Activated T-cell treated with anti-CD3 and anti-CD28 coated beads, Interleukin-2, amount 50 U/mL, for 48 hours (primary cell): ENCODE measurements at regions not wholly inside any gene's neighbourhood (a gene's known extent, or its start where the extent isn't known, plus 50 kb on each side); places are given as distances from the start of the nearest gene placed in this dataset.
"Not testable (repeated sequence)": the region's sequence is repeated elsewhere in the genome, so short reads cannot be mapped to it uniquely, and the experiment has no call there.

Experiments
- DNase-seq, 2 experiments: peaks; one replicate each; pipeline ENCODE4 v3.0.0-alpha.2; 2020

DNA sequence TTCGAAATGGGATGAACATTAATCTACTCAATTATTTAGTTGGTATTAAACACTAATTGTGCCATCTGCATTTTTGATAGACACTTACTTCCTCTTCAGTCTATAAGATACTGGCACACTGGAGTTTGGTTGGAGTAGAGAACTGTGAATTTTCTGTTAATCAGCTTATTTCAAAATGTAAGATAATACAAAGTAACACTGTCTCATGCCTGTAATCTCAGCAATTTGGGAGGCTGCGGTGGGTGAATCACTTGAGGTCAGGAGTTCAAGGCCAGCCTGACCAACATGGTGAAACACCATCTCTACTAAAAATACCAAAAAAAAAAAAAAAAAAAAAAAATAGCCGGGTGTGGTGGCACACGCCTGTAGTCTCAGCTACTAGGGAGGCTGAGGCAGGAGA is 440.2 kb upstream of the NUDT12 start:
- not testable (repeated sequence) for DNase-seq

DNA sequence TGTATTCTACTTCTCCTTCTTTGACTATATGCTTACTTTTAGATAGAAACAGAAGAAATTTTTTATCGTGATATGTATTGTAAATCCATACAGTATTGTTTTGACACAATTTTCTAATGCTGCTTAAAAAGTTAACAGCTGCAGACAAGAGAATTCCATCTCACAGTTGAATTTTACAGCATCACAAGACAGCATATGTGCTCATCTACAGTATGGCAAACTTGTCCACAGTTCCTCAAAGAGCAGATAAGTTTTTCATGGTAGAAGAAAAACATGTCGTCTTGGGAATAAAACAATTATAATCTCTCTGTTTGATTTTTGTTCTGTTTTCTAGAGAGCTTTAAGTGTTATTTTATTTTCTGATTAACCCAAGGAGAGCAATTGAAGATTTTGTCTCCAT is 438.5 kb upstream of the NUDT12 start:
- DNase-seq = no peak

DNA sequence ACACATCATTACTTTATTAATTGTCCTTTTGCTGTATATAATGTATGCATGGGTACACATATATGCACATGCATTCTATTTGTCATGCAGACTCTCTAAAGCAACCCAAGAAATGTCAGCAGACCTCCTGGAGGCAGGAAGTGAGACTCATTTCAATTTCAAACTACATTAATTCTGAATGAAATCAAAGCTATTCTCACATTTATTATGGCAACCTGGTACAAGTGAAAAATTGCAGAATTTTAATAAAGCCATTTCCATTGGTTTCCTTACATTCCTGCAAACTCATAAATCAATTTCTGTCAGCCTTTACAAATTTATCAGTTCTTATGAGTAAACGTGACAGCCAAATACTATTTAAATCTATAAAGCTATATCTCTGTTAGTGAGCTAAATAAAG is 430.4 kb upstream of the NUDT12 start:
- DNase-seq = no peak

DNA sequence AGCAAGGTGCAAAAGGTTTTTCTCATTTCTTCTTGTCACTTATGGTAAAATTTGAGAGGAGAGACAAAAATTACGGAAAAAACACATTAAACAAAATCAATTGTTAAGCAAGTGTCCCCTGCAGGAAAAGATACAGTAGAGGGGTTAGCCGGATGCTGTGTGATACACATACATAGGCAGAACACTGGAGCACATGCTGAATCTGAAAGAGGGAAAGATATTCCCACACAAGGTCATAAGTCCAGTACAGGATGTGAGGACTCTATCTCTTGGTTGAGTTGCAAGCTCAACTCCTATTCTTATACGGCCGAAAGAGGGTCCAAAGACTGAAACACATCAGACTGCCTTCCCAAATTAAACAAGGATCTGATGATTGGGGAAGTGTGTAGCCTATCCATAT is 427.5 kb upstream of the NUDT12 start:
- no peak for DNase-seq

DNA sequence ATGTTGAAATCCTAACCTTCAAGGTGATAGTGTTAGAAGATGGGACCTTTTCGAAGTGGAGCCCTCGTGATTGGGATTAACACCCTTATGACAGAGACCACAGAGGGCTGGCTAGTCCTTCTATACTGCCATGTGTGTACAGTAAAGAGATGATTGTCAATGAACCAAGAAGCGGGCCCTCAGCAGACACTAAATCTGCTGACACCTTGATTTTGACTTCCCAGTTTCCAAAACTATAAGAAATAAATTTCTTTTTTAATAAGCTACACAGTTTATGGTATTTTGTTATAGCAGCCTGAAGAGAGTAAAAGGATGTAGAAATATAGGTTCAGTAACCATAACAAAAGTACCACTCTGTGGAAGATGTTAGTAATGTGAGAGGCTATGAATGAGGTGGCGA is 419.0 kb upstream of the NUDT12 start:
- DNase-seq = no peak

DNA sequence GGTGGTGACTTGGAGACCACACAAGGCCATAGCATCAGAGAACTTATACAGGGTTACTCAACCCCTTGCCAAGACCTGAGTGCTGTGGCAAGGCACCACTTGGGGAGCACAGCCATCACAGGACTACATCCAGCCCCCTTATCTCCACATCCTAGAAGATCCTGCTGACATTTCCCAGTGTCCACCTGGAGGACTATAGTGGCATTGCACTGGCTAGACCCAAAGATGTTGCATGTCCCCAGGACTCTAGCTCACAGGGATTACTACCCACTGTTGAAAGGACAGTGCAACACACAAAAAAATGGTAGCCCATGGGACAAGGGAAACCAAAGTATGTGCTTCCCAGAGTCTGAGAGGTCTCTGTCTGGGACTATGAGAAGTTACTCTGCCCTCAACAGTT is 411.1 kb upstream of the NUDT12 start:
- DNase-seq = no peak

DNA sequence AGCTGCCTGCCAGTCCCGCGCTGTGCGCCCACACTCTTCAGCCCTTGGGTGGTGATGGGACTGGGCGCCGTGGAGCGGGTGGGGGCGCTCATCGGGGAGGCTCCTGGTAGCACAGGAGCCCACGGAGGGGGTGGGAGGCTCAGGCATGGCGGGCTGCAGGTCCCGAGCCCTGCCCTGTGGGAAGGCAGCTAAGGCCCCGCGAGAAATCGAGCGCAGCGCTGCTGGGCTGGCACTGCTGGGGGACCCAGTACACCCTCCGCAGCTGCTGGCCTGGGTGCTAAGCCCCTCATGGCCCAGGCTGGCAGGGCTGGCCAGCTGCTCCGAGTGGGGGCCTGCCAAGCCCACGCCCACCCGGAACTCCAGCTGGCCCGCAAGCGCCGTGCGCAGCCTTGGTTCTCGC is 403.7 kb upstream of the NUDT12 start:
- DNase-seq = not testable (repeated sequence)

DNA sequence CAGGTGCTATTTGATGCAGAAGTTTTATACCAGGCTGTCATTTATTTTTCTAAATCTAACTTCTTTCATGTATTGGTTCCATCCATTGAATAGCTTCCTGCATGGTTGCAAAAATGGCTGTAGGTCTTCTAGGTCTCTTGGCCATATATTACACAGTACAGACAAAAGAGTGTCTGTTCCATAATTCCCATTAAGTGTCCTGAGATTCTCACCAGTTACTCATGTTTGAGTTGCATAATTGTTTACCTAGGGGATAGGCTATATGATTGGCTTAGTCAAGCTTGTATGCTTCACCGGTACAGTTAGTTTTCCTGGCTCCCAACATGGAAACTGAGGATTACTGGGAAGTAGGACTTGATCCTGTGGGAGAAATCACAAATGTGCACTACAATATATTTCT is 399.4 kb upstream of the NUDT12 start:
- DNase-seq = no peak

DNA sequence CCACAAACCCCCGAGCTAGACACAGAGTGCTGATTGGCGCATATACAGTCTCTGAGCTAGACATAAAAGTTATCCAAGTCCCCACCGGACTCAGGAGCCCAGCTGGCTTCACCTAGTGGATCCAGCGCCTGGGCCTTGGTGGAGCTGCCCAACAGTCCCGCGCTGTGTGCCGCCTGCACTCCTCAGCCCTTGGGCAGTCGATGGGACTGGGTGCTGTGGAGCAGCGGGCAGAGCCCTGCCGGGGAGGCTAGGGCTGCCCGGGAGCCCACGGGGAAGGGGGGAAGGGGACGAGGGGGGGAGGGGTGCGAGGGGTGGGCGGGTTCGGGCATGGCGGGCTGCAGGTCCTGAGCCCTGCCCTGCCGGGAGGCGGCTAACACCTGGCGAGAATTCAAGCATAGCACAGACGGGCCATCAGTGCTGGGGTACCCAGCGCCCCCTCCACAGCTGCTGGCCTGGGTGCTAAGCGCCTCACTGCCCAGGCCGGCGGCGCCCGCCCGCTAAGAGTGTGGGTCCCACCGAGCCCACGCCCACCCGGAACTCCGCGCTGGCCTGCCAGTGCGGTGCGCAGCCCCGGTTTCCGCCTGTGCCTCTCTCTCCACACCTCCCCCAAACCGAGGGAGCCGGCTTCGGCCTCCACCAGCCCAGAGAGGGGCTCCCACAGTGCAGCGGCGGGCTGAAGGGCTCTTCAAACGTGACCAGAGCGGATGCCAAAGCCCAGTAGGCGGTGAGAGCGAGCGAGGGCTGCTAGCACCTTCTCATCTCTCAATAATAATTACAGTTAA is 391.2 kb upstream of the NUDT12 start:
- no peak for DNase-seq

DNA sequence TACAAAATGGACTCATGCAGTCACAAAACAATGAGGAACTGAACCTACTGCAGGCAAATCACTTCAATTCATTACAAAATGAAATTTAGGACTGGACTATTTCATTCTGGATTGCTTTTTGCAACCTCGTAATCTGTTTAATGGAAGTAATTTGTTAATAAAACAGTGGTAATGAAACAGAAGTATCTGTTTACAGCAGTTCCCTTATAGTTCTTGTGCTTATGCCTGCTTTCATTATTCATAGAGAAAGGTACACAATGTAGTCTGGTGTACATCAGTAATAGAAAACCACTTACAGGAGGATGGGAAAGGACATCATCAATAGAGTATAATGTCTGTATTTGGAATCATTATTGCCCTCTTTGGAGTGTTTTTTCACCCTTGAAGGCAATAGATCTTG is 389.2 kb upstream of the NUDT12 start:
- DNase-seq = no peak

DNA sequence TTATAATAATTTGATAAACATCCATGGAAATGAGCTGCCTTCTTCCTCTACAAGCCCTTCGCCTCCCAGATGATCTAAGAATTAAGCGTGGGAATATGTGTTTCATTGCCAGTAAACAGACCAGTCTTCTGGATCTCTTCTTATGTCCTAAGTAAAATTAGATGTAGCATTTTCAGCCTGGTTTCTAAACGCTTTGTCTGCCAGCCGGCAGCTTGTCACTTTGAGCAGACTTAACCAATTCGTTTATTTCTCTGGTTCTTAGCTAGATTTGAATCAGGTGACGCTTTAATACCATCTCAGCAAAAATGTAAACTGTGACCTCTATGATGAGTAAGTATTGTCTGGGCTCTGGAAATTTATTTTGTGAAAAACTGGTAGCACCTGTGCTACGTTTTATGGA is 380.6 kb upstream of the NUDT12 start:
- DNase-seq = no peak

DNA sequence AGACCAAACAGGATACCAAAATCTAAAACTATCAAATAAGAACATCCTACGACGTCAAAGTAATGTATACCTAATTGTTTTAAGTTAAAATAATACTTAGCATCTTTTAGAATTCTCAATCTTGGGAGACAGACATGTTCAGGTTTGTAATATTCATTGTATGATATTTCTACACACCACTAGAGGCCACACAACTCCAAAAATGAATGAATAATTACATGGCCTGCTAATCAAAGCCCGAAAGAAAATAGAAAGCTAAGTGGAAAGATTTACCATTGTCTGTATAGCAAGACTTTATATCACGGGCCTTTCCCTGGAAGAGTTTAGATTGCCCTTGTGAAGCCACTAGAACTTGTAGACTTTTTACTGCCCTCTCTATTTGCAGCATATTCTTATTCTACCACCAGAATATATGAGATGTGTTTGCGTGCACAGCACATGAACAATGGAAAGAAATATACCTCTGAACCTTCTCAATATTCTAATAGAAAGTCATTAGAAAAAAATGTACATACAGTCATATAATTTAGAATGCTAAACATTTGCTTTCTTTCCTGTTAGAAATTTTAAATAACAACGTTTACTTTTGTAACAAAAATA is 380.1 kb upstream of the NUDT12 start:
- DNase-seq = no peak

DNA sequence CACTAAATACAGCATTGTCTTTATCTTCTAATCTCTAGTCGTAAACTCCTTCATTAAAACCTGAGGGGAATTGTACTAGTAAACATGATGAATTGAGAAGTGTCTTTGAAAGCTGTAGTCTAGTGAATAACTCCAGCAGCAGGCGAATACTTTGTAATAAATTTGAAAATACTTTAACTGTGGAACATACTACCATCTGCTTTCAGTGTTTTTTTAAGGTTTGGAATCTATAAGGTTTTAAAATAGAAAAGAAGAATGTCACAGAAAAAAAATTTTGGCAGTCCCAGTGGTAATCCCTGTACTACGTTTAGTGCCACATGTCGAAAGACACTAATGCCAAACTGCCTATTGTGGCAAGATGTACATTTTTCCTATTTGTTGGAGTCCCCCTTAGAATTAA is 379.0 kb upstream of the NUDT12 start:
- no peak for DNase-seq

DNA sequence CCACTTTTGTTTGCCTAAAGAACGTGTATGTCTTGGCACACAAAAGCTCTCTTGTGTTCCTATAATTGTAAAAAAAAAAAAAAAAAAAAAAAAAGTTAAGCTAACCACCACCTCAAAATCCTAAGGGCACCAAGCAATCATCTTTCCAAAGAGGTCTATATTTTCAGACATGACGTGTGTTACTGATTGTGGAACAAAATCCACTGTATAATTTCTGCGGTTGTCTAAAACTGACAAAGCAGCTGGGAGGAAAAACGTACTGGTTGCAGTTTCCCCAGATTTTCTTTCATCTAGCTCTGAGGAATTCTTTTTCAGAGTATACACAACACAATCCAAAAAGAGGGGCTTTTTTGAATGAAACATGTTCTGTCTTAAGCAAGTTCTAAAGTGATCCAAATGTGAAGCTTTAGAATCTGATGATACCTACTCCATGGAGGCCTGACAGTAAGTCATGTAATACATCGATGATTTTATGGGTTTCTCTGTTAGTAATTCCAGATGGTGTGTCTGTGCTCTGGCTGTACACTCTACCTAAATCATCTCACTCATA is 375.6 kb upstream of the NUDT12 start:
- no peak for DNase-seq

DNA sequence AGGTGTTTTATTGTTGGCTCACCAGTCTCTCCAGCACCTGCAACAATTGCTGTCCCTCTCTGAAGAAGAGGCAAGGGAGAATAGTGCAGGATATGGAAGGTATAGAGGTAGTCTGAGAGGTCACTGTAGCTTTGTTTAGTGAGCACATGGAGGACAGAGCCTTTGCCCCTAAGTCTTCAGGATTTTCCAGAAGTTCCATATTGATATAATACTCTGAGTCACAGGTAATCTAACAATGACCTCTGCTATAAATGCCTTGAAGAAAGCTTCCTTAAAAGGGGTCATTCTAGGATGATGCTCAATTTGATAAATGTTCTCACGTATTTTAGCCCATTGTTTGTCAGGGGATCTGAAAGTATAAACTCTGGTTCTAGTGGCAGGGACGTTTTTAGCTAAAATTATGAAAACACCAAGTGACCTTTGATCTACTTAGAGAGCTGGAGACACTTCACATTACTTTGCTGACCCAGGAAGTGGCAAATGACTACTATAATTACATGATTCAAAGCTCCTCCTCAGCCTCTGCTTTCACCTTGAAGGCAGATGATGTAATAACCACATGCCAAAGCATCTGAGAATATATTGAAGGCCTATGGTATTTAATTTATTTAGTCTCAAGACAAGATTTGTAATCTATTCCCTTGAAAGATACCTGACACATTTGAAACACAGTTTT is 366.9 kb upstream of the NUDT12 start:
- DNase-seq = no peak

DNA sequence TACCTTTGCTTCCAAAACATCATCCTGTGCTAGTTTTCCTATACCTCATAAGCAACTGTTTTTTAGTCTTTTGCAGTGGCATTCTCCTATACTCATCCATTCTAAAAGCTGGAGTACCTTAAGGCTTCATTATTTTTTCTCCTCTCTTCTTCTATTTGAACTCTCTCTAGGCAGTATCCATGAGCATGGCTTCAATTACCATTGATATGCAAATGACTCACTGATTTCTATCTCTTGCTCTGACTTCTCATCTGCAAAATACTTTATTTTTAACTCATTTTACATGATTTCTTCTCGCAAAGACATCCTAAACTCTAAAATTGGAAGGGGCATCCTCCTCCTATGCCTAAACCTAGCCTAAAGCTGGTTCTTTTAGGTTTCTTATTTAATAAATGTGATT is 365.1 kb upstream of the NUDT12 start:
- no peak for DNase-seq

DNA sequence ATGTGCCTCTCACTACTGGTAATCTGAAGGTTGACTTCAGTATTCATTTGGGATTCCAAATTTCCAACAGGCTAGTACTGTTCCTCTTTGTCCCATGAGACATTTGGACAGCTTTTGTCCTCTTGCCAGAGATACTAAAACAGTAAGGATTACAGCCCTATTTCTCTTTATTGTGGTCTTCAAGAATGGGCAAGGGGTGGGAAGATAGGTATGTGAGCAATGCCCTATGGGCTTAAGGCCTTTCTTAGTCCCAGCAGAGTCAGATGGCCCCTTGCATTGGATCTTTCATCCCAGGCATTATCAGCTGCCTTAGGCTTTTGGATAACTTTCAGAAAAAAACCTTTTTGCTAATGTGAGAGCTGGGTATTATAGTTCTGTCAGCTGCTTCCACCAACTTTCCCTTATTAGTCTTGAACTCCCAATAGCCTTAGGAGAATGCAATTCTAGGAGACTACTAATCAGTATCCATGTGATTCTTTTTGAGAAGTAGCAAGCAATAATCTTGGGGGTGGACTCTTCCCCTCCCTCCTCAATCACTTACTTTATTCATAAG is 361.1 kb upstream of the NUDT12 start:
- no peak for DNase-seq

DNA sequence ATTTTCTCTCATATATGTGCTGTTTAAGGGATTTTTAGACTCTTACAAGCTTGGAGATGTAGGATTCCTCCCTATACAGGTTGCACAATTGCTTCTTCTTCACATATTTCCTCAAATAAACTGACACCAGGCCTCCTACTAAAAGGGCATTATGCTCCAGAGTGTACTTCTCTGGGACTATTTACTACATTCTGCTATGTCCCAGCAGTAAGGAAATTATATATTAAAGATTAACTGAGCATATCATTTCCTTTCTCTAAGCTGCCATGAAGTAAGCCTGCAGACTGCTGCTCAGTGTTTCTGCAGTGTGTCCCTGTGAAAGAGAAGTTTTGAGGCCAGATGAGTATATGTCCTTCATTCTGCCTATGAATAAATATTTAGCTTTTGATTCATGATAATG is 356.9 kb upstream of the NUDT12 start:
- DNase-seq = no peak

DNA sequence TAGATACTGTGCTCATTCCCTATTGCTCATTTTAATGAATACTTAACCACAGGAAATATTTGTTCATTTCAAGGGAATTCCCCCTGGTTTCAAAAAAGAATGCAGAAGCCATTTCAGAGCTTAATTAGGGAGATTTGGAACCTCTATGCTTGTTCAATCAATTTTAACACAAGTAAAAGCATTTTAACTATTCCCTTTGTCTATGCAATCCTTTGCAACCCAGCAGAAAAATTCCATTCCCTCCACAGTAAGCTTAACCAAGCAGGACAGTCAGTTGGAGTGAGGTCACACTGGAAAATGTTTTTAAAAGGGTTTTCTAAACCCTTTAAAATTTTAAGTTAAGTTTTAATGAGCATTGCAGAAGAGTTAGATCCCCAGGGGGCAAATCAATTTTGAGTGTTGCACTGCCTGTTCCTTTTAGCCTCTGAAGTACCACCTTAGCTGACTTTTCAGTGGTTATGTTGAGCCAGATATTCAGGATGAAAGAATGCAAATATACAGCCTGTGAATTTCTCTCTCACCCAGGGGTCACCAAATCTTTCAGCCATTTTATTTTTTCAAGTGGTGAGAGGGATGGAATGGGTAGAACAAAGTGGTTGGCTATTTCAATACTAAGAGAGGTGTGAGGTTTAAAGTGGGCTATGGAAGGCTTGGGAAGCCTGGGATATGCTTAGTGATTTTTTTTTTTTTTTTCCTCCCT is 356.2 kb upstream of the NUDT12 start:
- no peak for DNase-seq

DNA sequence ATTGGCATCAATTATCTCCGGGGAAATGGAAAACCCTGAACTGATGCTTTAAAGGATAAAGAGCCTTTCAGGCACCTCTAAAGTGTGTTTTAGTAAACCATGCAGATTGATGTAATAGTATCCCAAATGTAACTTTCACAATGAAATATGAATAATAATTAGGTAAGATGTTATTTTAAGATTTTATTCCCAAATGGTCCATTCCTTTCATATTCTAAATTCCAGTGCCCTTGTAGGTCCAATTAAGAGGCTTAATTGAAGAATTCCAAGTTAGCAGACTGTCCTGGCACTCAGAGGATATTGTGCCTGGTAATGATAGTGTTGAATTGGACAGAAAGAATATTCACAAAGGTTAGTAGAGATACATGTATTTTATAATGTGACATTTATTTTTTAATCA is 352.5 kb upstream of the NUDT12 start:
- no peak for DNase-seq

DNA sequence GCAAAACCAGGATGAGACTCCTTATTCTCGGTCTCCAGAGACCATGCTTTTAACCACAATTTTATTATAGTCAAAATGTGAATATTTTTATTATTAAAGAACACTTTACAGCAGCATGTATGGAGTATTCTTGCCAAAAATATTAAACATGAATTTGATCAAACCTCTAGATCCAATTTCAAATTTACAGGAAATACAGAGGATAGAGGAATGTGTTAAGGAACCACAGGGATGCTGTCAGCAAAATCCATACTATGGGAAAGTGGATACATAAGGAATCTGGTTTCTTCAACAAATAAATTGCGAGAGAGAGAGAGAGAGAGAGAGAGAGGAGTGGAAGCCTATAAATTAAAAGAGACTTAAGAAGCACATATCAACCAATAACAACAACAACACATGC is 348.2 kb upstream of the NUDT12 start:
- no peak for DNase-seq

DNA sequence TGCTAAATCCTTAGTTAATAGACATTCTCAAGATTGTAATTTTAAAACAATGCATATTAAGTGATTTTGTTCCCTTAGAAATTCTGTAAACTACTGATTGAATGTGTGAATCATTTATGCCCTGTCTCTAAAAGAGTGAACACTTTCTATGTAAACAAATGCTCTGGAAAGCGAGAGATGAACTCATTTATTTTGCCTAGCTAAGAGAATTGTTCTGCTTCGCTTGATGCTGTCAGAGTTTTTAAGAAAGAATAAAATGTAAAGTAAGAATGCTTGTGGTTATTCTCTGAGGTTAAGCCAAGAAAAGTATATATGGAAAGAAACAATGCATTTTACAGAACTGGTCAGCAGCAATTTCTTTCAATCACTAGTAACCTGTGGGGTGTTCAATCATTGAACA is 347.4 kb upstream of the NUDT12 start:
- no peak for DNase-seq

DNA sequence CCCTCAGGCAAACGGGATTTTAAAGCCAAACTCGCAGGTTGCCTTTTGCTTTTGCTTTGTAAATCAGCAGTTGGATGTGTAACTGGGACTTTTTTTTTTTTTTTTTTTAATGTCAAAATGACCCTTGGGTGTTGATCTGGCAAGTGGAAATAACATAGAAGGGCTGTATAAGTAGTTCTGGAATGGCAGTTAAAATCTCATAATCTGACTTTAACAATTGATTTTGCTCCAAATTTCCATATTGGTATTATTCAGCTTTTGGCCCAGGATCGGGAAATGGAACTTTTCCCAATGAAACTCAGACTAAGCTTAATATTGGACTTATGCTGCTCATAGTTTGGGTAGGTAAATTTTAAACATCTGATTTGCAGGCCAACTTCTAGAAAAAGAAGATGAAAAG is 346.8 kb upstream of the NUDT12 start:
- no peak for DNase-seq
